HG02840 (cell line): ENCODE measurements at regions not wholly inside any gene's neighbourhood (a gene's known extent, or its start where the extent isn't known, plus 50 kb on each side); places are given as distances from the start of the nearest gene placed in this dataset.

Source experiments
- ATAC-seq: cut with Tn5 transposase; IDR thresholded peaks from one replicate; pipeline ENCODE4 v1.9.1; 2021; ENCODE audit warnings: mild to moderate bottlenecking, moderate library complexity, moderate number of reproducible peaks; ENCODE audit not compliant: unreplicated experiment, low FRiP score

DNA sequence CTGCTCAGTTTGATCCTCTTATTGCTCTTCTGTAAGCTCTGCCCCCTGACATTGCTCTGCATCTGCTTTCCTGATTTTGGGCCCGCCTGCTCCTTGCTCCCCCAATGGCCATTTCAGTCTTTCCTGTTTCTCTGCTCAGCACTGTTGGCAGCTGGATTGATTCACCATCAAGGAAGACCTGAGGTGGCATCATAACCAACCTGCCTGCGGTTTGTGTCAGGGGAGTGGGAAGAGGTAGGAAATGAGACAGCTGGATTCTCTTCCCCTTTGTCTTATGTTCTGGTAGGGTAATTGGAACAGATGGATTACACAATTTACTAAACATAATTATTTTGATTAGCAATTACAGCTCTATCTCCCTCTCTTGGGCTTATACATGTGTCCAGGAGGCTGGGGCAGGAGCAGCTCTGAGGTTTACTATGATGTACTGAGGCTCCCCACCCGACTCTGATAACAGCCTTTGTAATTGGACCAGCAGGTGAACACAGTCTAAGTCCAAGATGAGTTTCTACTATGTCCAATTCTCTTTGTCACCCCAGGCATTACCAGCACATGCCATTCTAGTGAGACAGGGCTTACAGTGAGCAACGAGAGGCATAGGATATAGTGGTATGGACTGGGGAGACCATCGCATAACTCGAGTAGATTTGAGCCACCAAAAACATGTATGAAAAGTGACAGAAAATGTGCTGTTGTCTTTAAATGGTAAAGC lies 151.8 kb upstream of the MMADHC start:
- no peak for ATAC-seq

DNA sequence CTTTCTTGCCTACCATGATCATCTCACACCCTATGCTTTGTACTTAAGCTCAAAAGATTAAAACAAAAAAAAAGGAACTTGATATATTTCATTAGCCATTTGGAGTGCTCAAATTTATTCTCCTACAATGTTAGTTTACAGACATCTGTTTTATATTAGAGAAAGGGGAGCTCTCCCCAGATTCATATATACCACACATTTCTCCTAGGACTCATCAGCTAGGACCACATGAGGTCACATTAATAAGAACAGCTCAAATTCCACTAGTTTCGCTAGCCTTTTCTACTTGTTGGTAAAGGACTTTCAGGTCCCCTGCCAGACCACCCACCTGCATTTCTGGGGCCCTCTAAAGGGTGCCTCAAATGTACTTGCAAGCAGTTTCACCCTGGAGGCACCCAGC lies 151.2 kb upstream of the MMADHC start:
- no peak for ATAC-seq

DNA sequence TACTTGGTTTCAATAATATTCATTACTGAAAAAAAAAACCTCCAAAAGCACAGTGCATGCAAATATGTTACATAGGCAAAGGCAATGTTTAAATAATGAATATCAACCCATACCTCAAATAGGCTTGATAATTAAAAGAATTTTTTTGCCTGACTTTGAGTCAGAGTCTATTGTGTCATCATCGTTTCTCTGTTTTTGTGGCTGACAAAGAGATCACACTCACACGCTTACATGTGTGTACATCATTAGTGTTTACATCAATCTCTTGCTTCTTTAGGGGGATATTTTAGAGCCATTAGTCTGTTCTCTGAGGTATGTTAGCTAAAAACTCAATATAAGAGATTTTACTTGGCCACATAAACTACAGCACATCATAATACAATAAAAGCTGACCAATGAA lies 150.3 kb upstream of the MMADHC start:
- ATAC-seq, result no peak

DNA sequence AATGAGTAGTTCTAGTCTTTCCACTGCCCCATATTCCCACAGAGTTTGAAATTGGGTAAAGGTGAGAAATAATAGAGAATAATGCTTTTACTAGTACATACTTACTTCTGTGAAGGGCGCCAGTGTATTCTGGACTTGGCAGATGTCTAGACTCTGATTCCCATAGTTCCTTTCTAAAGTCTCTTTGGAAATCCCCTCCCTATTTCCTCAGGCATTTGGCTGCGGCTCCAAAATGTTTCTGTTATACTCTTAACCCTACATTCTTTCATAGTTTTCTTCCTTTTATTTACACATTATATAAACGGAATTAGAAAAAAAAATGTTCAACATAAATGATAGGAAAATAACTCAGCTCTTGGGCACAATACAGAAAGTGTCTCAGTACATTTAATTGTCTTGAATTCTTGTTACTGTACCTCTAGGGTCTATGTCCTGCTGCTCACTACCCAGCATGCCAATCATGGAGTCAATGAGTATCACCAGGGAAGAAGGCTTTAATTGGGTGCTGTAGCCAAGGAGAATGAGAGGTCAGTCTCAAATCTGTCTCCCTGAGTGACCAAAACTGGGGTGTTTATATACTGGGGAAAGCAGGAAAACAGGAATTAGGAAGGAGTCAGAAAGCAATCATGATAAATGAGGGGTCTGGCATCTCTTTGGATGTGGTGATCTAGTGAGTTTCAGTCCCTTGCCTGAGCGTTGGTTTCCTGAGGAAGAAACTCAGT lies 147.8 kb upstream of the MMADHC start:
- no peak for ATAC-seq

DNA sequence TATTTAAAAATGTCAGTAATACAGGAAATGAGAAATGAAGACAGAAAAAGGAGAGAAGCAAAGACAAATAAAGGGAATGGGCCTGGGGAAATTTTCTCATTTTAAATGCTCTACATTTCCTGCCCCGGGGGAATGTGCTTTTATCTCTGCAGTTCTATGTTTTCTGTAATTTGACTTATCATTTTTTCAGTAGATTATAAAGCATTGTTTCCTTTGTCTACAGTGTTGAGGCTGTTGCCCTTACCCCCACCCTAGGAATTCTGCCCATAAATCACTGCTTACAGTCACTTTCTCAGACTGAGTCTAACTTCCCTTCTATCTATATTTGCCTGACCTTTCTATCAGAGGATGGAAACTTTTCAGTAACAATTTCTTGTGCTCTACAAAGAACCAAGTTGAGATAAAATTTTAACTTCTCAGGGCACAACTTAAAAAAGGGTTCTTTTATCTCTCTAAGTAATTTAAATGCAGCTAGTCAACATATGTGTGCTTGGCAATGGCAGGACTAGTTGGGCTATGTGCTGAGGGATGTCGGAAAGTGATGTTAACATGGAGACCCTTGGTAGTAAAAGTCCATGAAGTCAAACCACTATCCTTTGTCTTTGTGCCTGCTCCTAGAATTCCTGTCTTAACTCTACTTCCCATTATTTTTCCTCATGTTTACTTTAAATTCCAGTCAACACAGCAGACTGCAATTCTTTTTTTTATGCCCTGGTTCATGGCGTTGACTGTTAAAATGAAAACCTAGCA lies 146.5 kb upstream of the MMADHC start:
- ATAC-seq, result no peak

DNA sequence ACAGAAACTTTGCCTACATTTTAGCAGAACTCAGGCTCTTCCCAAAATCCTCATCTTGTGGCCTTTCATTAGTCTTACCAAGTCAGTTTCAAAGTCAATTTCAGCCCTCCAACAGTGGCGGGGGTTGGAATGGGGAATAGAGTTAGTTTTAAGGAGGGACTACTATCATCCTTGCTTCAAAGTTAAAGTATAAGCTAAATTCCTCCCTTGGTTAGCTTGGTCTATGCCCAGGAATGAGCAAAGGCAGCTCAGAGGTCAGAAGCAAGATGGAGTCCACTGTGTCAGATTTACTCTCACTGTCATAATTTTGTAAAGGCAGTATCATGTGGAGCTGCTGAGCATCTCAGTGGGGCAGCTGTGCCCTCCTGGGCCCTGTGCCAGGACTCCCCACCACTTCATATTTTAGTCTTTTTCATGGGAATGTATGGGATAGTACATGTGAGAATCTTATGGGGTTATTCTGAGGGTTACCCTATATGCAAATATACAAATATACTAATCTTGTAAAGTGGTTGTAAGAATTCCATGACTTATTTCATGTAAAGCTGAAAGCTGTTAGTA lies 145.2 kb upstream of the MMADHC start:
- ATAC-seq, result no peak

DNA sequence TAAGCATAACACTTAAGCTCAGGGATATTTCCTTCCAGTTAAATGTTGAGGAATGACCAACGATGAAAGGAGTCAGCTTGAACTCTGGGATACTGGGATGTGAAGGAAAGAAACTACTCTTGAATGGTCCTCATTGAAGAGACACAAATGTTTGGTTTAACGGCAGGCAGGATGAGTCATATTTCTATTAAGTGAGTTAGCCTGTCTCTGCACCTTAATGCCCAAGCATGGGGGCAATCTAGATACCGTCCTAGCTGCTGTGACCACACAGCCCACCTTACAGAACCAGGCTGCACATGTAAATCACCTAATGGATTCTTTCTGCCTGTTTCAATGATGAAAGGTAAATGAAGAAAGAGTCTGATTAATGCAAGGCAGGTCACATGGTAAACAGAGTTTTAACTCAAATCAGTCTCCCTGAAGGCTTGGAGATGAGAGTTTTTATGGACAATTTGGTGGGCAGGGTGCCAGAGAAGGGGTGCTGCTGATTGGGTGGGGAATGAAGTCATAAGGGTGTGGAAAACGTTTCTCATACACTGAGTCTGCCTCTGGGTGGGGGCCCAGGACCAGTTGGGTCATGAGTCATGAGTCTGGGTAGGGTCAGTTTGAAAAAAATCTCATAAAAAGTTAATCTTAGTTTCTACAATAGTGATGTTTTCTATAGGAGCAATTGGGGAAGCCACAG lies 144.6 kb upstream of the MMADHC start:
- ATAC-seq, result no peak

DNA sequence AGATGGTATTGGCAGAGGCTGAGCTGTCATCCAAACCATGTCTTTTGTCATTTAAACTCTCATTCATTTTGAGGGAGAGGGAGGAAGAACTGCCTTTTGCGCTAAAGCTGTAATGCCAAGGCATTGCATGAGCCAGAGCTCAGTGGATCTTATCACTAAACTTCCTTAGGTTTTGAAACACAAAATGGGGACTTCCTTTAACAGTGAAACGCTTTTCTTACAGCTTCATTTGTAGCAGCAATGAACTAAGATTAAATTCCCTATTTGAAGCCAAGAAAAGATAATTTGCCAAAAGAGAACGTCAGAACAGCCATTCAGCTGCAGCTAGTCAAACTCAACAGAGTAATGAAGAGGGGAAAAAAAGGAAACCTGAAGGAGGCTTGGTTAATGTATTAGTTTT lies 143.5 kb upstream of the MMADHC start:
- ATAC-seq, result no peak

DNA sequence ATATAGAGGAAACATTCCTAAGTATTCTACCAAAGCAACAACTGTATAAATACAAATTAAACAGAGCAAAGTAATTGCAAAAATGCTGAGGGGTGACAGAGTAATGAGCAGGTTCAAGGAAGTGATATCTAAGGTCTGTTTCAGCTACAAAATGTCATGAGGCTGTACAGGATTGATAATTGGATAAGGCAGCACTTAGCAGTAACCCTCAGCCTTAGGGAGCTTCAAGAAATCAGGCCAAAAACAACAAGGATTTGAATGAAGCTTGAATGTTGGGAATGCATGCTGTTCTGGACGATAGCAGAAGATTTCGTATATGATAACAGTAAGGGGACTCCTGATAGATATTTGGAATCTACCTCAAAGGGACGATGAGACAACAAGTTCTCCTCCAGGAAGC lies 142.0 kb upstream of the MMADHC start:
- no peak for ATAC-seq

DNA sequence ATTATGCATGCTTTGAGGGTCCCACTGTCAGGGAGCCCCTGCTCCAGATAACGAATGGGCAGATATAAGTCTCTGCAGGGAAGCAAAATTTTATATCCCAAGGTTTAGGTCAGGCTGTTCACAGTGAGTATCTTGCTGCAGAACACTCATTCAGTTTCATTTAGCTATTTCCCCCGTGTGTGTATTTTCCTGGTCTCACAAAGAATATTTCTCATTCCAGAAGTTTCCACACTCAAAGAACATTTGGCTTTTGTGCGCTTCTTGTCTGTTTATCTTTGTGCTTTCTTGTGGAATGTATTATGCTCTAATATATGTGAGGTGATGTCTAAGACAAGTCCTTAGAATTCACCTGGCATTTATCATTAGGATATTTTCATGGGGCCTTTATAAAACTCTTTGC lies 140.4 kb upstream of the MMADHC start:
- no peak for ATAC-seq

DNA sequence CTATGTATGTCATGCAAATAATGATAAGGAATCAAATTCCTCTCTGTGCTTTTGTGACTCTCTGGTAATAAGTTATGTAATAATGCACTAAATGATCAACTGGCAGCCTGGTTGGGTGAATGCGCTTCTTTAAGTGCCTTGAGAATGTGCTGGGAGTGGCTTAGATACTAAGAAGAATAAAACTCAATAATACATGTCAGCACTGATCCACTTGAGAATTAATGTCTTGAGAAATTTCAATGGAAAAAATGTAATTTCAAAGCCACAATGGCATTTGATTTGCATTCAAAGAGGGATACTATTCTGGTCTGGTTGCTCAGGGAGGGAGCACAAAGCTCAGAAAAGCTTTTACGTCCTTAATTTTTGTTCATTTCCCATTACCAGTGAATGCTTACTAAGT lies 137.7 kb upstream of the MMADHC start:
- no peak for ATAC-seq

DNA sequence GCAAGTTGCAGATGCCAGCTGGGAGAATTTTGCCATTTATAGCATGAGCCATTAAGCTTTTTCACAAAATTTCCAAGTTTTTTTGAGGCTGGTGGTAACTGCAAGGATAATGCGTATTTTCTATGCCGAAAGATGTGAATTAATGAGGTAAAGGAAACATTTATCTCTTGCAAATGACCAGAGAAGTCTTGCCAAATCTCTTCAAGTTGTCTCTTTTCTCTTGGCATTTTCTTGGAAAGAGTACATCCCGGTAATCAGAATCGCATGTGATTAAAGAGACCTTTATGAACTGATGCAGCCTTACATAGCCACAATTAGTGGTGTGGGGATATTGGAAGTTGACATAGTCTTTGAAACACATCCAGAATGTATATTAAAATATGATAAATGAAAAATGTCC lies 136.5 kb upstream of the MMADHC start:
- no peak for ATAC-seq

DNA sequence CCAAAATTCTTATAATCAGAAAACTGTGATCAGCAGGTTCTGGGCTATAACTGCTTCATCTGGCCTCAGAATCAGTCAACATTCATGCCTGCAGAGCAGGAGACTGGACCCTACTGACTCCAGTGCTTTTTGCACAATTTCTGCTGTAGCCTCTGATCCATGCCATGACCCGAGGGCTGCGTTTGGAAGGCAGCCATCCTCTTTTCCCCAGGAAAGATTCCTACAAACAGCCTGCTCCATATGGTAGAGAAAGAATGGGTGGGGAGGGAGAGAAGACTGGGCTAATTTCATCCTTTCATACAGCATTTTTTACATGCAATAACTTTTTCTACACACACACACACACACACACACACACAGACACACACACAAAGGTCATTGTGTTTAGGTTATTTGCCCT lies 133.0 kb upstream of the MMADHC start:
- no peak for ATAC-seq

DNA sequence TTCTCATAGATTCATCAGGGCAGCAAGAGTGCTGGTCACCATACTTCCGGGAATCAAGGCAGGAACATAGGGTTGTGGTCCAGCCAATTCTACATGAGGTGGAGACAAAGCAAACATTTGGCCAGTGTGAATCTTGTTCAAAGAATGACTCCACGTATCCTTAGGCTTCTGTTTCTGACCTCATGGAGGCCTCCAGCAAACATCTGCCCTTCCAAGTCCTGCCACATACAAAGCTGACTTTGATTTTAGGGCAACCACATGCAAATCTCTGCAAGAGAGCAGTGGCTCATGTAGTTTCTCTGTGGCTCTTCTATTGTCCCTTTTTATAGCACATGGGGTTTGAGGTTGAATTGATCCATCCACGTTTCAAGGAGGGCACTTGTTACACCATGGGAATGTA lies 132.1 kb upstream of the MMADHC start:
- ATAC-seq, result no peak

DNA sequence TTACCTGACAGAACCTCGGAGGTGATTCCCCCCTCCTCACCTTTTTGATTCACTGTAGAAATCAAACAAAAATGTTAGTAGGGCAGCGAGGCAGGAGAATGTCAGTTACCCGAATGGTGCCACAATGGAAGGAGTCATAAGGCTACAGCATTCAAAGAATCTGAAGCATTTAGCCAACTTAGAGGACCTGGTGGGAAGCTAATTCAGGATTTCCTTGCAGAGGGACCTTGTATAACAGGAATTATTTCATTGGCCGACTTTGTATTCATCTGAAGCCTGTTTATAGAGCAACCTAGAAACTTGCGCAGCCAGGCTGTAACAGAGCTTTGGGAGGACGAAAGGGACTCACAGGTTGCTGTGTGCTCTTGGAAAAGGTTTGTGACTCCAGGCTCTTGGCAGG lies 129.1 kb upstream of the MMADHC start:
- no peak for ATAC-seq

DNA sequence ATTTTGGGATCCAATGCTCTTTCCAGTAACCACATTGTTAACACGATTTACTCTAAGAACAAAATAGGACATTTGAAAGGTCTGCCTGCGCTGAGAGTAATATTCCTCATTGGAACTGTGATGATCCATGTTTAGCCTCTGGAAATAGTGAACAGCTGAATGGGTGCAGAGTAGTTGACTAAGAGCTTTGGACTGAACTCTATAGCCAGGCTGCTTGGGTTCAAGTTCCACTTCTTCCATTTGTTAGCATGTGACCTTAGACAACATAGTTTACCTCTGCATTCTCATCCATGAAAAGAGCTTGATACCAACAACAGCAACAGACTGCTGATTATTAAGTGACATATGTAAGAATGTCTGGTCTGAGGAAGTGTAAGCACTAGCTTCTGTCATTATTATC lies 128.3 kb upstream of the MMADHC start:
- ATAC-seq, result no peak

DNA sequence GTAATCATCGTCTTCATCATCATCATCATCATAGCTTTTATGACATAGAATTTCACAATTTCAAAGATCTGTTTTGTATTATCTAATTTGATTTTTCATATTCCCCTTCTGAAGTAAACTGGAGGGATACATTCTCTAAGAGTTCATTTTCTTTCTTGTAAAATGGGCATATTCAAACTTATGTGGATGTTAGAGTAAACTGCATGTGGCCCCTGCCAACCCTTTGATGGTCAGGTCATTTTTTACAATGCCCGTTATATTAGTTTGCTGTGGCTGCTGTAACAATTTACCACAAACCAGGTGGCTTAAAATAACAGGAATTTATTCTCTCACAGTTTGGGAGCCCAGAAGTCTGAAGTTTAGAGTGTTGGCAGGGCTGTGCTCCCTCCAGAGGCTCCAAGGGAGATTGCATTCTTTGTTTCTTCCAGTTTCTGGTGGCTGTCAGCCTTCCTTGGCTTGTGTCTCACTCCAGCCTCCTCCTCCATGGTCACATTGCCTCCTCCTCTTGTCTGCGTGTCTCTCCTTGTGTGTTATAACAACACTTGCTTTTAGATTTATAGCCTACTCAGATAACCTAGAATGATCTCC lies 127.5 kb upstream of the MMADHC start:
- ATAC-seq, result no peak

DNA sequence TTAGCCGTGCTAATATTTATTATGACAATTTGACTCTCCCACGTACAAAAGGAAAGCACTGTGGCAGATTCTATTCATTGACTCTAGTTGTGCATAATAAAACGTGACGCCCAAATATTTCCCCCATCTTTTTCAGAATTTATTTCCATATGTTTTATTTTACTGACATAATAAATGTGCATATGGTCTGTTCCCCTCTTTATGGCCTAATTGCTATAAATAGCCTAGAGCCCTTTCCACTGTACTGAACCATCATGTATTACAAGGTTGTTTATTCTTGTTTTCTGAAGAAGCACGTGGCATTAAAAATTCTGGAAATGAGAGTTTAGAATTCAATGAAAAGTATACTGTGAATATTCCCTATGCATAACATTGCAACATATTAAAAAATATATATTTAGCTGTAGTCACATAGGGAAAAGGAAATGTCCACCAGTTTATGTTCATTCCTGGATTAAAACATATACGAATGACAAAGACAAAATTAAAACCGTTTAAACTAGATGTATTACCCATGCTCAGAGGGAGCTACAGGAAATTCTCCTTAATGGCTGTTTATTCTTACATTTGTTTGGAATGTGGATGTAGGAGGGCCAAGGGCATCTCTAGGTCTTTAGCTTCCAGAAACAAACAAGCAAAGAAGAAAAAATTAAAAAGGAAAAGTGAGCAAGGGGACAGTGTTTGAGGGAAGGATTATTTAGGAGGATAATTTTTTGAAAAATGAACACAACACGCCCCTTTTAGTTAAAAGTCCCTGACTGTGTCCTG lies 122.1 kb upstream of the MMADHC start:
- no peak for ATAC-seq

DNA sequence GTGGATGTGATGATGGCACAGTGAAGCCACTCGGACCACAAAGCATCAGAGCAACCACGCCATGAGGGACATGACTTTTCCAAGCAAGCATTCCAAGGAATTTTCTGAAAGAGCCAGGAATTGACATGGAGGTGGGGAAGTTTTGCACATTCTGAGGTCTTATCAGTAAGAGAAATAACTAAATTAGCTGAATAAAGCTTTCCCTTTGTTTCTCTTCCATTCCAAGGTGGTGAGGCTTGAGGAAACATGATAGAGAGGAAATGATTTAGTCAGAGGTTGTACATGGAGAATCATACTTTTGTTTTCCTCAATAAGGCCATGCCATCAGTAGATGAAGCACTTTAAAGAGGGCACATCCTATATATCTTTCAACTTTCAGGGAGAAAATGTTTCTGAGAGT lies 115.7 kb upstream of the MMADHC start:
- no peak for ATAC-seq

DNA sequence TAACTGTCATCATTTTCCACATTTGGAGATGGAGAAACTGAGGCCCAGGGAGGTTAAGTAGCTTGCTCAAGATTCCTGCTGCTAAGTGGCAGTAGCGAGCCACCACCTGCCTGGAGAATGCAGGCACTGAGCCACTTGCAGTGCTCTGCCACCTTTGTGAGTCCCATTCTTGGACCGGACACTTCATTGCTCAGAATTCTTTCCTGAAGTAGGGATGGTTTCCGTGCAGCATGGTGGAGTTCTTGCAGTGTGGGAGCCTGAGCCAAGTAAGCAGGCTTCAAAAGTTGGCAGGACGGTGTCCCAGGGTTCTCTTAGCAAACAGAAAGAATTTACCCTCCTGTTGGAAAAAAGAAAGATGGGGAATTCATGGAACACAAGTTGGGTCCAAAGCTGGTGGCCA lies 115.0 kb upstream of the MMADHC start:
- ATAC-seq, result no peak
